ENCODE measurements at regions not wholly inside any gene's neighbourhood (a gene's known extent, or its start where the extent isn't known, plus 50 kb on each side); places are given as distances from the start of the nearest gene placed in this dataset.
A peak's percentile ranks its signal among the peaks of the same experiment; 100 is the strongest.
"Not testable (repeated sequence)": the region's sequence is repeated elsewhere in the genome, so short reads cannot be mapped to it uniquely, and the experiment has no call there.

GRCh38 chr1:230568008-230568407 lies 74.3 kb upstream of the COG2 start:
- TF ChIP-seq POLR2AphosphoS5 (IDR thresholded peaks at IDR 0.05): no peak
- no peak for TF ChIP-seq POLR2A (IDR thresholded peaks at IDR 0.05)
- peak in 1 of 4 experiments; percentile 33 for TF ChIP-seq CTCF (IDR thresholded peaks at IDR 0.05)
- WGBS: 49% methylated on average over 8 of the region's 8 CpGs
- no peaks in the 10 kb centered on the region for H3K9me3 ChIP-seq
- DNase-seq (ENCODE audit: low spot score): no peak
- H3K36me3 ChIP-seq: no peaks in the 10 kb centered on the region
- H3K4me1 ChIP-seq (replicated peaks): no peaks in the 10 kb centered on the region
- H3K4me3 ChIP-seq: no peak overlapping the region
- intact Hi-C loops (cut with DNase I): no loop called here
- H3K27ac ChIP-seq: no peak overlapping the region
- no peaks in the 10 kb centered on the region for H3K27me3 ChIP-seq (replicated peaks; ENCODE audit: insufficient read depth)

- DNase-seq (ENCODE audit: low spot score): no peak
- Histone ChIP-seq H3K9me3 (no peaks in the 10 kb centered on the region), H3K4me1 (replicated peaks) (no peaks in the 10 kb centered on the region), H3K27me3 (replicated peaks; ENCODE audit: insufficient read depth) (no peaks in the 10 kb centered on the region), H3K36me3 (no peaks in the 10 kb centered on the region), H3K4me3 (no peak overlapping the region), H3K27ac (no peak overlapping the region)
- intact Hi-C loops (cut with DNase I): no loop called here
- TF ChIP-seq CTCF (IDR thresholded peaks at IDR 0.05): no peak
- no peak for TF ChIP-seq POLR2AphosphoS5 (IDR thresholded peaks at IDR 0.05)
- TF ChIP-seq POLR2A (IDR thresholded peaks at IDR 0.05): no peak
Measured at GRCh38 chr1:230567221-230567575, 75.1 kb upstream of the COG2 start.

GRCh38 chr1:230566532-230567220 lies 75.6 kb upstream of the COG2 start:
- H3K27me3 ChIP-seq (replicated peaks; ENCODE audit: insufficient read depth); H3K27ac ChIP-seq; H3K36me3 ChIP-seq; H3K9me3 ChIP-seq; H3K4me1 ChIP-seq (replicated peaks); intact Hi-C loops (cut with DNase I); DNase-seq (ENCODE audit: low spot score); H3K4me3 ChIP-seq: not testable (repeated sequence)
- WGBS: 41% methylated on average over 3 of the region's 3 CpGs

DNA sequence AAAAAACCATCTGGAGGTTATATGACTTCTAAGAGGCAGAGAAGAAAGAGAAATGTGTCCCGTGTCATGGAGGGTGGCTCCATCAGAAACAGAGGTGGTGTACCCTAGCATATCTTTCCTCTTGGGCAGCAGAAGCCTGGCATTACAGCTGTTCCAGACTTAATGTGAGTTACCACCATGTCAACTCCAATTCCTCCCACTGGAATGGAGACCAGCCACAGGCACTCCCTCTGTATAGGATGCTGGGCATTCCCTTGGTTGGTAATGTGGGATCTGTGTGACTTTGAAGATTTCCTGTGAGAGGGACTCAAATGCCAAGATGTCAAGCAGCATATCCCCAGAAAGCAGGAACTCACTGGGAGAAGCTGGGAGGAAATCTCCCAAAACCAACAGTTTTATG lies 77.1 kb upstream of the COG2 start:
- WGBS: 86% methylated on average over 1 of the region's 1 CpG
- no peak for TF ChIP-seq CTCF (IDR thresholded peaks at IDR 0.05)
- no peak for TF ChIP-seq POLR2AphosphoS5 (IDR thresholded peaks at IDR 0.05)
- TF ChIP-seq POLR2A (IDR thresholded peaks at IDR 0.05): no peak
- intact Hi-C loops (cut with DNase I): no loop called here
- Histone ChIP-seq H3K36me3 (no peaks in the 10 kb centered on the region), H3K27ac (no peak overlapping the region), H3K9me3 (no peaks in the 10 kb centered on the region), H3K27me3 (replicated peaks; ENCODE audit: insufficient read depth) (no peaks in the 10 kb centered on the region), H3K4me3 (no peak overlapping the region), H3K4me1 (replicated peaks) (no peaks in the 10 kb centered on the region)
- no peak for DNase-seq (ENCODE audit: low spot score)

DNA sequence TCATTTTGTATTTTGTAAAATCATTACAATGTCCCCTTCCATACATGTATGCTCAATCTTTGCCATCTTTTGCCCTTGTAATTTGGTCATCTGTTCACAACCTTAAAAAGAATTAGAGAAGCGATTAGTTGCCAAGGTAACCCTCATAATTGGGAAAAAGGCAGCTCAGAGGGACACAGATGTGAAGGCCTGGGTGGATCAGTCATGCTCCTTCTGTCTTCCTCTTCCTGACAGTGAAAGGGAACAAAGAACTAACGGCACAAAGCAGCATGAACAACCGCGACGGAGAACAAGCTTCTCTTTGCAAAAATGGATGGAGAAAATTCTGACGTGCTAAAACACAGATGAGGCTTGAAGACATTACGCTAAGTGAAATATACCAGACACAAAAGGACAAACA lies 78.7 kb upstream of the COG2 start:
- Histone ChIP-seq H3K36me3 (no peaks in the 10 kb centered on the region), H3K27ac (no peak overlapping the region), H3K9me3 (no peaks in the 10 kb centered on the region), H3K27me3 (replicated peaks; ENCODE audit: insufficient read depth) (no peaks in the 10 kb centered on the region), H3K4me3 (no peak overlapping the region), H3K4me1 (replicated peaks) (no peaks in the 10 kb centered on the region)
- intact Hi-C loops (cut with DNase I): no loop called here
- DNase-seq (ENCODE audit: low spot score): no peak
- TF ChIP-seq POLR2AphosphoS5 (IDR thresholded peaks at IDR 0.05) (no peak), CTCF (IDR thresholded peaks at IDR 0.05) (no peak), POLR2A (IDR thresholded peaks at IDR 0.05) (no peak)
- WGBS: 83% methylated on average over 7 of the region's 7 CpGs
